T-cell (primary cell): ENCODE measurements at regions not wholly inside any gene's neighbourhood (a gene's known extent, or its start where the extent isn't known, plus 50 kb on each side); places are given as distances from the start of the nearest gene placed in this dataset.
"Not testable (repeated sequence)": the region's sequence is repeated elsewhere in the genome, so short reads cannot be mapped to it uniquely, and the experiment has no call there.

Source experiments
- ATAC-seq, 4 experiments: fragments of 200-7000 bp in 3 of 4; fragments of 150-1000 bp in 1 of 4; cut with Tn5 transposase; replicated peaks in 1 of 4; 1 replicate in 3 of 4; 2 replicates in 1 of 4; pipeline ENCODE4 v1.10.0; 2021; ENCODE audit warnings: moderate library complexity in 3 of 4, mild to moderate bottlenecking in 2 of 4, moderate number of reproducible peaks in 1 of 4
- CTCF ChIA-PET, 2 donors: fragments of 300-600 bp; sonication (Branson Sonifier 250); formaldehyde crosslinking; loops; one replicate each; lab custom pipeline; 2022; ENCODE audit warnings: antibody characterized with exemption in 2 of 2; lab: Charles Lee
- POLR2A ChIA-PET, 2 donors: fragments of 300-600 bp; sonication (Branson Sonifier 250); formaldehyde crosslinking; loops; one replicate each; lab custom pipeline; 2022; ENCODE audit warnings: antibody characterized with exemption in 2 of 2; lab: Charles Lee
- DNase-seq, 35 experiments: peaks; one replicate each; pipeline versions ENCODE4 v3.0.0 to v3.0.0-alpha.2; 2013 to 2023
- H3K27ac ChIP-seq: one replicate; pipeline ENCODE4 v1.5.1; 2013; ENCODE audit warnings: low read length
- H3K27me3 ChIP-seq, 2 experiments: replicated peaks in 1 of 2; 1 replicate in 1 of 2; 2 replicates in 1 of 2; pipeline versions ENCODE4 v1.6.1 to v1.7.0; 2013; ENCODE audit warnings: low read length in 1 of 2, mixed read lengths in 1 of 2; ENCODE audit not compliant: control insufficient read depth in 2 of 2, insufficient read depth in 2 of 2; ENCODE audit errors: extremely low read depth in 1 of 2
- H3K36me3 ChIP-seq, 2 donors: 1 replicate in 1 of 2; 2 replicates in 1 of 2; pipeline versions ENCODE4 v1.6.1 to v1.7.0; 2013; ENCODE audit warnings: low read length in 1 of 2; ENCODE audit not compliant: control insufficient read depth in 2 of 2, insufficient read depth in 1 of 2; ENCODE audit errors: extremely low read depth in 1 of 2
- H3K4me1 ChIP-seq, 2 experiments: 1 replicate in 1 of 2; 2 replicates in 1 of 2; pipeline versions ENCODE4 v1.6.1 to v1.7.0; 2013; ENCODE audit warnings: low read length in 2 of 2, mixed read lengths in 1 of 2; ENCODE audit not compliant: insufficient read depth in 2 of 2, control insufficient read depth in 1 of 2; ENCODE audit errors: extremely low read depth in 1 of 2
- H3K4me3 ChIP-seq, 2 donors: 1 replicate in 1 of 2; 2 replicates in 1 of 2; pipeline versions ENCODE4 v1.5.1 to v1.7.0; 2013; ENCODE audit warnings: mild to moderate bottlenecking in 2 of 2, low read length in 1 of 2, moderate library complexity in 1 of 2; ENCODE audit not compliant: control insufficient read depth in 1 of 2; ENCODE audit errors: extremely low read depth in 1 of 2
- H3K9me3 ChIP-seq: 2 replicates; pipeline ENCODE4 v1.7.0; 2013
- H3K27ac Mint-ChIP-seq, 2 donors: one replicate each; pipeline ENCODE4 v1.8.0; 2020 to 2021; ENCODE audit warnings: mild to moderate bottlenecking in 2 of 2, mixed read lengths in 2 of 2
- H3K27me3 Mint-ChIP-seq, 2 donors: one replicate each; pipeline ENCODE4 v1.8.0; 2021 to 2022; ENCODE audit warnings: mixed read lengths in 2 of 2
- H3K36me3 Mint-ChIP-seq: one replicate; pipeline ENCODE4 v1.8.0; 2021; ENCODE audit warnings: mixed read lengths
- H3K4me1 Mint-ChIP-seq, 3 donors: one replicate each; pipeline ENCODE4 v1.8.0; 2020 to 2022; ENCODE audit warnings: mixed read lengths in 3 of 3, mild to moderate bottlenecking in 1 of 3
- H3K4me3 Mint-ChIP-seq, 3 donors: one replicate each; pipeline ENCODE4 v1.8.0; 2020 to 2022; ENCODE audit warnings: mild to moderate bottlenecking in 3 of 3, mixed read lengths in 3 of 3, moderate library complexity in 3 of 3
- H3K9me3 Mint-ChIP-seq, 3 donors: one replicate each; pipeline ENCODE4 v1.8.0; 2020 to 2022; ENCODE audit warnings: mixed read lengths in 3 of 3
- WGBS: methylation state at CpG from one replicate; pipeline ENCODE4 v1.1.5; 2013; ENCODE audit warnings: missing lambda C conversion rate; ENCODE audit not compliant: insufficient coverage; 5-methylcytosine and 5-hydroxymethylcytosine counted together

- no peak overlapping the region for H3K27ac Mint-ChIP-seq
- H3K36me3 Mint-ChIP-seq, result no peaks in the 10 kb centered on the region
- POLR2A ChIA-PET, result no interaction called here
- no CpG with 5 or more reads among the region's 2 CpGs for WGBS
- no peak for ATAC-seq
- H3K27me3 Mint-ChIP-seq, result peaks cover 3 to 12% of the 10 kb centered on the region in 2 donors
- no peak for DNase-seq
- H3K27me3 ChIP-seq, result no peaks in the 10 kb centered on the region
- H3K27ac ChIP-seq, result no peak overlapping the region
- H3K9me3 Mint-ChIP-seq, result peaks cover 0 to 8% (median 6%) of the 10 kb centered on the region in 3 donors
- no peaks in the 10 kb centered on the region for H3K9me3 ChIP-seq
- CTCF ChIA-PET, result no interaction called here
- H3K4me3 Mint-ChIP-seq, result no peak overlapping the region
- no peak overlapping the region for H3K4me3 ChIP-seq
- no peaks in the 10 kb centered on the region for H3K4me1 ChIP-seq
- no peaks in the 10 kb centered on the region for H3K4me1 Mint-ChIP-seq
- H3K36me3 ChIP-seq, result no peaks in the 10 kb centered on the region
These were observed 185.8 kb upstream of the NR2F2 start for GRCh38 chr15:96144734-96145133.

DNA sequence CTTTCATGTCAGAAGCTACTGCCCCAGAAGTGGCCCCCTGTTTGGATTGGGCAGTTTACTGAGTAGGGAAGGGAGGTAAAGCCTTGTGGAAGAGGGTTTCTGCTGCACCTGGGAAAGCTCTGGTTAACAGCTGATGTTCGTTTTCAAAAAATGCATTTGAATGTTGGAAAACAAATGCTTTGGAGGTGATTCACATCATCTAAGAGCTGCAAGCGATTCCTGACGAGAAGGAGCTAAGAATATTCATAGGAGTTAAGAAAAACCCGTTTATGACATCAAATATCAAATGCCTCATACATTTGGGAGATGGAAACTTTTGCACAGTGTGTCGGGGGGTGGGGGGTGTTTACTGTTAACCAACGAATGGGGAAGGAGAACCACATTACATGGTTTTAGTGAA is 183.8 kb upstream of the NR2F2 start:
- no peaks in the 10 kb centered on the region for H3K4me1 Mint-ChIP-seq

GRCh38 chr15:96147267-96147666 is 183.2 kb upstream of the NR2F2 start:
- ATAC-seq (no peak), DNase-seq (no peak)
- ChIA-PET CTCF (no interaction called here), POLR2A (no interaction called here)
- Mint-ChIP-seq H3K36me3 (no peaks in the 10 kb centered on the region), H3K9me3 (no peaks in the 10 kb centered on the region), H3K4me3 (no peak overlapping the region), H3K27ac (no peak overlapping the region), H3K4me1 (no peaks in the 10 kb centered on the region), H3K27me3 (peaks cover 2 to 21% of the 10 kb centered on the region in 2 donors)
- H3K27me3 ChIP-seq, result no peaks in the 10 kb centered on the region
- H3K36me3 ChIP-seq, result no peaks in the 10 kb centered on the region
- H3K9me3 ChIP-seq, result no peaks in the 10 kb centered on the region
- H3K4me3 ChIP-seq, result no peak overlapping the region
- no peak overlapping the region for H3K27ac ChIP-seq
- 66% methylated on average over 3 of the region's 3 CpGs for WGBS
- no peaks in the 10 kb centered on the region for H3K4me1 ChIP-seq

More for the DNA sequence above, 183.8 kb upstream of the NR2F2 start:
- POLR2A ChIA-PET, result no interaction called here
- H3K4me3 Mint-ChIP-seq, result no peak overlapping the region
- no peaks in the 10 kb centered on the region for H3K9me3 Mint-ChIP-seq
- 50% methylated on average over 1 of the region's 6 CpGs for WGBS
- DNase-seq (no peak), ATAC-seq (no peak)
- H3K4me1 ChIP-seq, result no peaks in the 10 kb centered on the region
- peaks cover 2 to 21% of the 10 kb centered on the region in 2 donors for H3K27me3 Mint-ChIP-seq
- H3K27ac ChIP-seq, result no peak overlapping the region
- H3K9me3 ChIP-seq, result no peaks in the 10 kb centered on the region
- H3K4me3 ChIP-seq, result no peak overlapping the region
- CTCF ChIA-PET, result interaction anchor here in 1 of 2 donors (0.8 kb wide), 1 partner anchor 963 kb away, joined by 4 read pairs; no protein-coding TSS in a partner anchor
- no peak overlapping the region for H3K27ac Mint-ChIP-seq
- no peaks in the 10 kb centered on the region for H3K36me3 Mint-ChIP-seq
- no peaks in the 10 kb centered on the region for H3K27me3 ChIP-seq
- no peaks in the 10 kb centered on the region for H3K36me3 ChIP-seq

DNA sequence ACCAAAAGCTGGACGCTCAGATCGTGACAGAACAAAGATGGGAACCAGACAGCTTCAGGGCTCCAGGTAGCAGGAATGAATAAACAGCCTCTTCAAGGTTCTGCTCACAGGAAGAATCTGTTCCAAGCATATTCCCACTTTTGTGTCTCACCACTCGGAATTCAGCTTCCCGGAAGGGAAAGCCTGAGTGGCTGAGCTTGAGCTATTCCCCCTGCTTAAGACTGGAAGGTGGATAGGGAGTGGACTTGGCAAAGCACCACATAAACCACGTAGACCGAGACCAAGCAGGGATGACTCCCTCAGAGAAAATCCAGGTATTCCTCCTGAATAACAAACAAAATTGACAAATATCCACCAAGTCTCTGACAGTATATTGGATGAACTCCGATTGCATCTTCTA is 180.2 kb upstream of the NR2F2 start:
- no peak for ATAC-seq
- Histone ChIP-seq H3K4me1 (no peaks in the 10 kb centered on the region), H3K36me3 (no peaks in the 10 kb centered on the region), H3K9me3 (no peaks in the 10 kb centered on the region), H3K27me3 (no peaks in the 10 kb centered on the region), H3K4me3 (no peak overlapping the region), H3K27ac (no peak overlapping the region)
- Mint-ChIP-seq H3K4me1 (no peaks in the 10 kb centered on the region), H3K27me3 (peaks cover 2 to 18% of the 10 kb centered on the region in 2 donors), H3K9me3 (peaks cover 0 to 3% (median 0%) of the 10 kb centered on the region in 3 donors), H3K4me3 (no peak overlapping the region), H3K27ac (no peak overlapping the region), H3K36me3 (no peaks in the 10 kb centered on the region)
- CTCF ChIA-PET, result no interaction called here
- no peak for DNase-seq
- WGBS, result 79% methylated on average over 4 of the region's 7 CpGs
- POLR2A ChIA-PET, result no interaction called here

GRCh38 chr15:96151749-96152148 is 178.8 kb upstream of the NR2F2 start:
- H3K36me3 Mint-ChIP-seq, H3K27me3 ChIP-seq, POLR2A ChIA-PET, H3K4me1 Mint-ChIP-seq, H3K9me3 ChIP-seq, H3K4me3 ChIP-seq, H3K9me3 Mint-ChIP-seq, H3K4me1 ChIP-seq, H3K27ac Mint-ChIP-seq, DNase-seq, ATAC-seq, CTCF ChIA-PET, H3K4me3 Mint-ChIP-seq, H3K27ac ChIP-seq, H3K36me3 ChIP-seq: not testable (repeated sequence)
- peaks cover 2 to 18% of the 10 kb centered on the region in 2 donors for H3K27me3 Mint-ChIP-seq
- 100% methylated on average over 1 of the region's 8 CpGs for WGBS

DNA sequence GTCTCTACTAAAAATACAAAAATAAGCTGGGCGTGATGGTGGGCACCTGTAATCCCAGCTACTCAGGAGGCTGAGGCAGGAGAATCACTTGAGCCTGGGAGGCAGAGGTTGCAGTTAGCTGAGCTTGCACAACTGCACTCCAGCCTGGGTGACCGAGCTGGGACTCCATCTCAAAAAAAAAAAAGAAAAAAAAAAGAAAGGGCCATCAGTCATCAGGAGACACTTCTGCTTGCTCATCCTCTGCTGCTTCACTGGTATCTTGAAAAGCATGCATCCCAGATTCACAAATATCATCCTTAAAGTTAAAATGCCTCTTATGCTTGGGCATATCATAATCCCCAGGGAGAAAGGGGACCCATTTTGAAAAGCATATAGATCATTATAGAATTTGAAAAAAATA is 176.6 kb upstream of the NR2F2 start:
- Mint-ChIP-seq H3K9me3 (peaks cover 0 to 5% (median 0%) of the 10 kb centered on the region in 3 donors), H3K4me1 (no peaks in the 10 kb centered on the region), H3K36me3 (no peaks in the 10 kb centered on the region), H3K27ac (no peak overlapping the region), H3K4me3 (no peak overlapping the region), H3K27me3 (peaks cover 2 to 16% of the 10 kb centered on the region in 2 donors)
- 100% methylated on average over 1 of the region's 2 CpGs for WGBS
- CTCF ChIA-PET, result no interaction called here
- H3K36me3 ChIP-seq, result no peaks in the 10 kb centered on the region
- H3K9me3 ChIP-seq, result no peaks in the 10 kb centered on the region
- no peaks in the 10 kb centered on the region for H3K27me3 ChIP-seq
- H3K27ac ChIP-seq, result no peak overlapping the region
- no peak overlapping the region for H3K4me3 ChIP-seq
- ATAC-seq (no peak), DNase-seq (no peak)
- no peaks in the 10 kb centered on the region for H3K4me1 ChIP-seq
- POLR2A ChIA-PET, result no interaction called here

DNA sequence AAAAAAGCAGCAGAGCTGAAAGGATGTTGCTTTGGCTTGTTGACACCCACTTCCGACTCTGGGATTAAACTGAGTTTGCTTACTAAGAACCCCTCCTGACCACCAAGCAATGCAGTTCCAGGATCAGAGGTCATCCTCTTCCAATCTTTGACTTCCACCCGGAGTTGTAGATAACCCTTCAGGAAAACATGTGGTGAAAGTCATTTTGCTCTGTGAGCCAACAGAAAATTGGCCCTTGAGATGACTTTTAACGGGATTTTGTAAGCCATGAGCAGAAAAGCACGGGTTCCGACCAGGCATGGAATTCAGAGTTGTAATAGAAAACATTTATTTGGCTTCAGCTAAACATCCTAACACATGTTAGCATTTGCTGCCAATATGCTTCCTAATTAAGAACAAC is 171.6 kb upstream of the NR2F2 start:
- no peak for DNase-seq
- H3K4me3 ChIP-seq, result no peak overlapping the region
- Mint-ChIP-seq H3K36me3 (no peaks in the 10 kb centered on the region), H3K4me1 (no peaks in the 10 kb centered on the region), H3K9me3 (peaks cover 0 to 5% (median 0%) of the 10 kb centered on the region in 3 donors), H3K4me3 (no peak overlapping the region), H3K27me3 (peaks cover 4 to 19% of the 10 kb centered on the region in 2 donors), H3K27ac (no peak overlapping the region)
- H3K4me1 ChIP-seq, result no peaks in the 10 kb centered on the region
- CTCF ChIA-PET, result no interaction called here
- H3K9me3 ChIP-seq, result no peaks in the 10 kb centered on the region
- ATAC-seq, result no peak
- peaks cover 0 to 2% of the 10 kb centered on the region in 2 experiments for H3K27me3 ChIP-seq
- H3K27ac ChIP-seq, result no peak overlapping the region
- H3K36me3 ChIP-seq, result no peaks in the 10 kb centered on the region
- WGBS, result 67% methylated on average over 3 of the region's 5 CpGs
- POLR2A ChIA-PET, result no interaction called here
